Natural killer cell (primary cell): ENCODE measurements at regions not wholly inside any gene's neighbourhood (a gene's known extent, or its start where the extent isn't known, plus 50 kb on each side); places are given as distances from the start of the nearest gene placed in this dataset.

Experiments used
- ATAC-seq, 3 donors: fragments of 150-1000 bp in 2 of 3; fragments of 200-7000 bp in 1 of 3; cut with Tn5 transposase; 1 replicate in 1 of 3; 2 replicates in 2 of 3; pipeline ENCODE4 v1.10.0; 2021; ENCODE audit warnings: mild to moderate bottlenecking in 2 of 3, moderate library complexity in 2 of 3
- DNase-seq, 2 donors: peaks; one replicate each; pipeline versions ENCODE4 v3.0.0 to v3.0.0-alpha.2; 2013 to 2021; ENCODE audit warnings: mixed read lengths in 1 of 2
- H3K27ac ChIP-seq: one replicate; pipeline ENCODE4 v1.5.1; 2013; ENCODE audit warnings: mild to moderate bottlenecking, low read length
- H3K27me3 ChIP-seq: one replicate; pipeline ENCODE4 v1.6.1; 2013; ENCODE audit warnings: low read length; ENCODE audit not compliant: control insufficient read depth, insufficient read depth
- H3K36me3 ChIP-seq: one replicate; pipeline ENCODE4 v1.6.1; 2013; ENCODE audit warnings: low read length; ENCODE audit not compliant: control insufficient read depth, insufficient read depth
- H3K4me1 ChIP-seq: one replicate; pipeline ENCODE4 v1.6.1; 2013; ENCODE audit warnings: low read length; ENCODE audit not compliant: control insufficient read depth, insufficient read depth
- H3K4me3 ChIP-seq: one replicate; pipeline ENCODE4 v1.5.1; 2013; ENCODE audit warnings: low read length
- H3K9me3 ChIP-seq: one replicate; pipeline ENCODE4 v1.6.1; 2013; ENCODE audit warnings: low read length; ENCODE audit not compliant: control insufficient read depth, insufficient read depth
- H3K27ac Mint-ChIP-seq, 2 donors: one replicate each; pipeline ENCODE4 v1.8.0; 2022; ENCODE audit warnings: mild to moderate bottlenecking in 2 of 2, mixed read lengths in 2 of 2, moderate library complexity in 1 of 2
- H3K27me3 Mint-ChIP-seq, 2 donors: one replicate each; pipeline ENCODE4 v1.8.0; 2022; ENCODE audit warnings: low read depth in 2 of 2, mixed read lengths in 2 of 2
- H3K36me3 Mint-ChIP-seq: one replicate; pipeline ENCODE4 v1.8.0; 2022; ENCODE audit warnings: mixed read lengths
- H3K4me1 Mint-ChIP-seq, 2 donors: one replicate each; pipeline ENCODE4 v1.8.0; 2022; ENCODE audit warnings: mixed read lengths in 2 of 2
- H3K4me3 Mint-ChIP-seq: one replicate; pipeline ENCODE4 v1.8.0; 2022; ENCODE audit warnings: mild to moderate bottlenecking, moderate library complexity, mixed read lengths
- H3K9me3 Mint-ChIP-seq, 2 donors: one replicate each; pipeline ENCODE4 v1.8.0; 2022; ENCODE audit warnings: mixed read lengths in 2 of 2
- CTCF ChIP-seq: fragments of 200-600 bp; IDR thresholded peaks from one replicate; pipeline ENCODE4 v1.8.0; 2022; ENCODE audit warnings: antibody characterized with exemption
- WGBS: methylation state at CpG from one replicate; pipeline ENCODE4 v1.1.7; 2013; ENCODE audit warnings: missing lambda C conversion rate; ENCODE audit not compliant: insufficient coverage; 5-methylcytosine and 5-hydroxymethylcytosine counted together
- intact Hi-C: fragments of 100-400 bp; cut with micrococcal nuclease; formaldehyde crosslinking; loops from one replicate; pipeline ENCODE4 v1.14.2; 2022

DNA sequence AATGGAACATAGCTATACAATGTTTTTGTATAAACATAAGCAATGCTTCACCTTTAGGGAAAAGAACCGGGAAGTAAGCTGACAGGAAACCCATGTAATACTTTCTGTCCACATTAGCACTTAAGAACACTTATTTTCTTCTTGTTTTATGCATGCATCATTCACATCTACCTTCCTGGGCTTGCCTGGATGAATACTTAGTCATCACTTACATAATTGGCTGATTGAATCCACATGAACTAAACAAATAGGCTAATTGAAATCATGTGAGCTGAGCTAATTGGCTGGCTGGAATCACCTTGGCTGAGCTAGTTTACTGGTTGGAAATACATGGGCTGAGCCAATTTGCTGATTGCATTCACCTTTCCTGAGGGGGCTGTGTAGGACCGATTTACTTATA is 78.8 kb downstream of the ZNF726 start:
- DNase-seq (no peak), ATAC-seq (no peak)
- H3K4me3 ChIP-seq: no peak overlapping the region
- H3K27ac ChIP-seq: no peak overlapping the region
- Mint-ChIP-seq H3K9me3 (peaks cover 8 to 16% of the 10 kb centered on the region in 2 donors), H3K27ac (no peak overlapping the region), H3K4me1 (peaks cover 9 to 10% of the 10 kb centered on the region in 2 donors), H3K36me3 (peaks cover 8% of the 10 kb centered on the region), H3K4me3 (no peak overlapping the region), H3K27me3 (no peaks in the 10 kb centered on the region)
- intact Hi-C loops: no loop called here
- no peaks in the 10 kb centered on the region for H3K27me3 ChIP-seq
- no peaks in the 10 kb centered on the region for H3K9me3 ChIP-seq
- 68% methylated on average over 2 of the region's 2 CpGs for WGBS
- H3K4me1 ChIP-seq: no peaks in the 10 kb centered on the region
- TF ChIP-seq CTCF: no peak
- no peaks in the 10 kb centered on the region for H3K36me3 ChIP-seq

DNA sequence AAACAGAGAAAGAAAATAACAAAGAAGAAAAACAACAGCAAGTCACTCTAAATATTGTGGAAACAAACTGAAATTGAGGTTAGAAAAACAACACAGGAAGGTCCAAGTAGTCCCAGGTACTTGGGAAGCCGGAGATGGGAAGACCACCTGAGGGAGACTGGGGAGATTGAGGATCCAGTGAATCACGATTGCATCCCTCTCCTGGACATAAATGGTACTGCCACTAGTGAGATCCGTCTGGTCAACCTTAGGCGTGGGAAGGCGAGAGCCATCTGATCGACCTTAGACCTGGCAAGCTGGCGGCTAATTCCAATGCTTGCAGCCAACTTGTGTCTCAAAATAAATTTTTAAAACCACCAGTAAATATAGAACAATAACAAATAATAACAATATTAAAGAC is 81.9 kb downstream of the ZNF726 start:
- Mint-ChIP-seq H3K27ac (no peak overlapping the region), H3K27me3 (no peaks in the 10 kb centered on the region), H3K4me1 (peaks cover 8 to 10% of the 10 kb centered on the region in 2 donors), H3K4me3 (no peak overlapping the region), H3K9me3 (peaks cover 11 to 19% of the 10 kb centered on the region in 2 donors), H3K36me3 (peaks cover 8% of the 10 kb centered on the region)
- no peak for TF ChIP-seq CTCF
- H3K4me3 ChIP-seq: no peak overlapping the region
- H3K27ac ChIP-seq: no peak overlapping the region
- ATAC-seq (no peak), DNase-seq (peak in 1 of 2 donors; percentile 37)
- no peaks in the 10 kb centered on the region for H3K27me3 ChIP-seq
- no peaks in the 10 kb centered on the region for H3K4me1 ChIP-seq
- WGBS: 83% methylated on average over 7 of the region's 7 CpGs
- peaks cover 4% of the 10 kb centered on the region for H3K9me3 ChIP-seq
- intact Hi-C loops: no loop called here
- no peaks in the 10 kb centered on the region for H3K36me3 ChIP-seq

DNA sequence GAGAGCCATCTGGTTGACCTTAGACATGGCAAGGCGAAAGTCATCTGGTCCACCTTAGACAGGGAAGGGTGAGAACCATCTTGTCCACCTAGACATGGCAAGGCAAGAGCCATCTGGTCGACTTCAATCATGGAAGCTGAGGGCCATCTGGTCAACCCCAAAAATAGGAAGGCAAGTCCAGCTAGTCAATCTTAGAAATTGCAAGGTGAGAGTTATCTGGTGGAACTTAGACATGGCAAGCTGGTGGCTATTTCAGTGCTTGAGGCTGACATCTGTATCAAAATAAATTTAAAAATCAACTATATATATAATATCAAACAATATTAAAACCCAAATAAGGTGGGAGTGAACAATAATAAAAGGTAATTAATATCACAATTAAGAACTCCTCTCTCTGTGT is 83.9 kb downstream of the ZNF726 start:
- Mint-ChIP-seq H3K36me3 (peaks cover 8% of the 10 kb centered on the region), H3K4me3 (no peak overlapping the region), H3K27me3 (no peaks in the 10 kb centered on the region), H3K27ac (no peak overlapping the region), H3K9me3 (peaks cover 11 to 19% of the 10 kb centered on the region in 2 donors), H3K4me1 (no peaks in the 10 kb centered on the region)
- no peaks in the 10 kb centered on the region for H3K27me3 ChIP-seq
- intact Hi-C loops: no loop called here
- H3K4me1 ChIP-seq: no peaks in the 10 kb centered on the region
- no peaks in the 10 kb centered on the region for H3K36me3 ChIP-seq
- peaks cover 4% of the 10 kb centered on the region for H3K9me3 ChIP-seq
- no peak for DNase-seq
- TF ChIP-seq CTCF: no peak
- WGBS: 81% methylated on average over 2 of the region's 2 CpGs
- no peak overlapping the region for H3K27ac ChIP-seq
- no peak for ATAC-seq
- no peak overlapping the region for H3K4me3 ChIP-seq

DNA sequence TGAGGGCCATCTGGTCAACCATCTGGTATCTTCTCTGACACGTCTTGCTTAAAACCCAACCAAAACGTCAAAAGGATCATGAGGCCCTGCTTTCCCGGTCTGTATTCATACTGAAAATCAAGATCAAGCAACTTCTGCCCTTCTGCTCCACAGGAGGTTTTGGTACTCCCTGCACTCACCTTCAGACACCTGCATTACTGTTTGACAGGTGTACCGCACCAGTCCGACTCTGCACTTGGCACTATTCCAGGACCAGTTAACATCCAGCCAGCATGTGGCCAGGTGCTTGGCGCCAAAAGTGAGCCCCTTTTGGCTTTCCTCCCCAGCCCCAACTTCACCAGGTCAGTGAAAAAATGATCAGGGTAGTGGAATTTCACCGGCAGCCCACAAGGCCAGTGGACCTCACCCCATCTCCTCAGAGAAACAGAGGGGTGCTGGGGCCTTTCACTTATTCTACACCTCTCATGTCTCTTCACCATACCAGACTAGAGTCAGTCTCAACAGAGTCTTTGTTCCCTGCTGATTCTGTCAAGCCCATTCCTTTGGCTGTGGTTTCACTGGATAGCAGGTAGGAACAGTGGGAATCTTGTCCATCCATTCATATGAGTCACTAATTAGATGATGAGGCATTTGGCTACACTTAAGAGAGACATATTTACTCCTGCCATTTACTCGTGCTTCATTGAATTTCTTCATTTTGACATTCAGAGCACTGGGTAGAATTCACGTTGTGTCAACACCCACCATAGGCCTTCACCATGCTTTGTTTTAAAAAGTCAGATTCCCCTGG is 85.3 kb downstream of the ZNF726 start:
- H3K36me3 ChIP-seq: no peaks in the 10 kb centered on the region
- Mint-ChIP-seq H3K36me3 (peaks cover 8% of the 10 kb centered on the region), H3K27me3 (no peaks in the 10 kb centered on the region), H3K4me1 (no peaks in the 10 kb centered on the region), H3K9me3 (peaks cover 9 to 15% of the 10 kb centered on the region in 2 donors), H3K27ac (no peak overlapping the region), H3K4me3 (no peak overlapping the region)
- WGBS: 84% methylated on average over 9 of the region's 9 CpGs
- ATAC-seq (no peak), DNase-seq (no peak)
- no peak overlapping the region for H3K27ac ChIP-seq
- intact Hi-C loops: no loop called here
- H3K9me3 ChIP-seq: peaks cover 4% of the 10 kb centered on the region
- H3K4me3 ChIP-seq: no peak overlapping the region
- H3K27me3 ChIP-seq: no peaks in the 10 kb centered on the region
- H3K4me1 ChIP-seq: no peaks in the 10 kb centered on the region
- TF ChIP-seq CTCF: no peak
